ENCODE measurements at regions not wholly inside any gene's neighbourhood (a gene's known extent, or its start where the extent isn't known, plus 50 kb on each side); places are given as distances from the start of the nearest gene placed in this dataset.
"Not testable (repeated sequence)": the region's sequence is repeated elsewhere in the genome, so short reads cannot be mapped to it uniquely, and the experiment has no call there.

DNA sequence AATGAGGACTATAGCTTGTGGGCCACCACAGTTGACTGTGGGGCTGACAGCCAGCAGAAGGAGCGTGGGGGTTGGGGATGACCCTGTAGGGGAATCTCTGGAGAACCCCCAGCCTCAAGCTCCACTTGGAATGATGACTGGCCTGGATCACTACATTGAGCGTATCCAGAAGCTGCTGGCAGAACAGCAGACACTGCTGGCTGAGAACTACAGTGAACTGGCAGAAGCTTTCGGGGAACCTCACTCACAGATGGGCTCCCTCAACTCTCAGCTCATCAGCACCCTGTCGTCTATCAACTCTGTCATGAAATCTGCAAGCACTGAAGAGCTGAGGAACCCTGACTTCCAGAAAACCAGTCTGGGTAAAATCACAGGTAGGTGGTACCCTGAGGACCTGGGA, 128.4 kb upstream of the DMRT1 start:
- DNase-seq (ENCODE audit: low read depth, low spot score), result no peak

DNA sequence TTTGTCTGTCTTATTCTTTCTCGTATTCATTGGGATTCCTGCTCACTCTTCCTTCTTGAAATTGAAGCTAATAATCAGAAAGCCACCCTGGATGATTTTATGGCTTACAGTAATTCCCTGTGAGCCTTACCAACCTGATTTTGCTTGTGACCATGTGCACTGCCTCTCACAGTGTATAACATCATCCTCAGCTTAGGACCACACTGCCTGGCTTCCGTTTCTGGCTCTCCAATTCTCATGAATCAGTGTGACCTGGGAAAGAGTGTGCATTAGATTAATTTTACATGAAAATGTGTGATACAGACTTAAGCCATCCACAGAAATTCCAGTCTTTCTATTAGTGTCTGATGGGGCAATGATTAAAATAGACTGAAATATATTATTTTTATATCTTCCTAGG, 126.8 kb upstream of the DMRT1 start:
- no peak for DNase-seq (ENCODE audit: low read depth, low spot score)

DNA sequence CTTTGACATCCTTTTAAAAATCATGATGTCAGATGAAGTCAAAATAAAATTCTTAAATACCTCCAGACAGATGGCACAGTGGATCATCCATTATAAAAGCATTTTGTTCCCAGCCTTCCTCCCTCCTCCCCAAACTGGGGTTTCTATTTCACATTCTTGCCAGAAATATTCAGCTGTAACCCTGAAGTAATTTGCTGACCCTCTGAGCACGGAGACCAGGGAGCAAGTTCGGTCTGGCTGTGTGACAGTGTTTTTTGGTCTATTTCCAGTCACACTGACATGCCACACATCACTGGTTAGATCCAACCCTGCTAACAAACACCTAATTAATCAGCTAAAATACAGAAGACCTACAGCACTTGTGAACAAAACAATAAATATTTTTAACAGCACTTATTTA, 126.2 kb upstream of the DMRT1 start:
- no peak for DNase-seq (ENCODE audit: low read depth, low spot score)

DNA sequence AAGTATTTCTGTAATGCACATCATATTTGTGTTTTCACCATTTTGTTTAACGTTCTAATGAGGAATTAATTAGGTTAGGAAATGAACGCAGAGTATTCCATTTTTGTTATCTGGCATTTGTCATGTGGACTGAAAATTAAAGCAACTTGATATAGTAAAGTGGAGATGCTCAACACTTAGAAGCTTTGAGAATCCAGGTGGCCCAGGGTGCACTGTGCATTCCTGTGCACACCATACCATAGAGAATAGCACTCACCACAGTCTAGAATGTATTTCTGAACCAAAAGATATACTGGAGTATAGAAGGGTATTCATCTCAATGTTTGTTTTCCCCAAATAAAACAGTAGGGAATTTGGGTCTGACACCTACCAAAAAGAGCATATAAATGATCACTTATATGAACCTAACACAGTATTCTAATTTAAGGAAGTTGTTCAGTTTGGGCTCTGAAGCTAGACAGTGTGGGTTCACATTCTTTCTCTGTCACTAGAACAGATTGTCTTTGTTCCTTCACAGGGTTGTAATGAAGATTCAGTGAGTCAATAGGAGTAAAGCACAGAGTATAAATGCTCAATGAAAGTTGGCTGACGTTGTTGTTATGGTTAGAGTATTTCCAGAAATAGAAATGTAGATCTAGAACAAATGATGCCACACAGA, 125.6 kb upstream of the DMRT1 start:
- no peak for DNase-seq (ENCODE audit: low read depth, low spot score)

DNA sequence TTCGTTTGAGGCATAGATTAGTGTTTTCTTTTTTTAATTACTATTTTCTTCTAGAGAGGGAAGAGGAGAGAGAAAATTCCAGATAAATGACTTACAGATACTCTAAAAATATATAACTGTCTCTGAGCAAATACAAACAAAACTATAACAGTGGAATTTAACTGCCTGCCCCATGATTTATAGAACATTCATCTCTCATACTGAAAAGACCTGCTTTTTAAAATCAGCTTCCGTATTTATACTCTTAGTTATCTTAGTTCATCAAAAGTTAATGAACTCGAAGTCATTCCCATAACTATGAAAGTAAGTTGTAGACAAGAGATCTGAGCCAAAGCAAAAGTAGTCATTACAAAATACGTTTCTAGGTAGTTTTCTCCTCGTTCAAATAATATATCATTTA, 123.8 kb upstream of the DMRT1 start:
- no peak for DNase-seq (ENCODE audit: low read depth, low spot score)

DNA sequence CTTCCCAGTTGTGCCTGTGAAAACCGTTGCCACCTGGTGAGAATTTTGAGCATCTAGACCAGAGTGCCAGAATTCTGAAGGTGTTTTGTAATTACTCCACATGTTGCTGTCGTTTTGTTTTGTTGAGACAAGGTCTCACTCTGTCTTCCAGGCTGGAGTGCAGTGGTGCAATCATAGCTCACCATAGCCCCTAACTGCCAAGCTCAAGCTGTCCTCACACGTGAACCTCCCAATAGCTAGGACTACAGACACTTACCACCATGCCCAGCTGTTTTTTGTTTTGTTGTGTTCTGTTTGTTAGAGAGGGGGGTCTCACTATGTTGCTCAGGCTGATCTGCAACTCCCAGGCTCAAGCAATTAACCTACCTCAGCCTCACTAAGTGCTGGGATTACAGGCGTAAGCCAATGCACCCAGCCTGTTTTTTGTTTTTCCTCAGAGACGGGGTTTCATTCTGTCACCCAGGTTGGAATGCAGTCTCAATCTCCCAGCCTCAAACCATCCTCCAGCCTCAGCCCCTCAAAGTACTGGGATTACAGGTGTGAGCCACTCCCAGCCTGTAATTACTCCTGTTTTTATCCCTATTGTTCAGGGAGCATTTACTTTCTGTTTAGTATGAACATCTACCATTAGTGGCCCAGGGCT, 121.1 kb upstream of the DMRT1 start:
- no peak for DNase-seq (ENCODE audit: low read depth, low spot score)

DNA sequence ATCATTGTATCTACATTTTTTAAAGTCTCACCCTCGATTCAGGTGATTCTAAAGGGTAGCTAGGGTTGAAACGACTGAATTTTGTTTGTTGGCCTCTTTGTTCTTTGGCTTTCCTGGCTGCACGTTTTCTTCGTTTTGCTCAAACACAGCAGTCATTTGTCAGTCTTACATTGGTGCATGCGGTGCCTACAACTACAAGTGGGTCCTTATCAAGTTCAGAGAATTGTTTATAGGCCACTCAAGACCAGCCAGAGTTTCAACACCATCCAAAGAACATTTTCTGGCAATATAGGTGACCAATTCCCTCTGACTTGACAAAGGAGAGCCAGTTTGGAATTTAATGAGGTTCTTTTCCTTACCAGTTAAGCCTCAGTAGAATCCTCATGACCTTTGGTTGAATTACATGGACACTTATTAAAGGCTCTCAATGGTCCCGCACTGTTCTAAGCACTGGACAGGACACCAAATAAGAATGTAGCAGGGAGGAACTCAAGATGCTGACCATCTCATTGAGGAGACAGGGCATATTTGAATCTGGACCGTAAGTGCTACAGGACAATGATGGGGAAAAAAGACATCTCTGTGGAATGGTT, 119.0 kb upstream of the DMRT1 start:
- no peak for DNase-seq (ENCODE audit: low read depth, low spot score)

DNA sequence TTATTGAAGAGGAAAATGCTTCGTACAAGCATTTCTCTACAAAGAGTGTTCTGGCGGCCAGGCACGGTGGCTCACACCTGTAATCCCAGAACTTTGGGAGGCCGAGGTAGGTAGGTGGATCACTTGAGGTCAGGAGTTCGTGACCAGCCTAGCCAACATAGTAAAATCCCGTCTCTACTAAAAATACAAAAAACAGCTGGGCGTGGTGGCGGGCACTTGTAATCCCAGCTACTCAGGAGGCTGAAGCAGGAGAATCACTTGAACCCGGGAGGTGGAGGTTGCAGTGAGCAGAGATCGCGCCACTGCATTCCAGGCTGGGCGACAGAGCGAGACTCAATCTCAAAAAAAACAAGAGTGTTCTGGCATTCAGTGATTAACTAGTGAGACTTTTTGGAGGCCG, 117.0 kb upstream of the DMRT1 start:
- DNase-seq (ENCODE audit: low read depth, low spot score), result not testable (repeated sequence)

DNA sequence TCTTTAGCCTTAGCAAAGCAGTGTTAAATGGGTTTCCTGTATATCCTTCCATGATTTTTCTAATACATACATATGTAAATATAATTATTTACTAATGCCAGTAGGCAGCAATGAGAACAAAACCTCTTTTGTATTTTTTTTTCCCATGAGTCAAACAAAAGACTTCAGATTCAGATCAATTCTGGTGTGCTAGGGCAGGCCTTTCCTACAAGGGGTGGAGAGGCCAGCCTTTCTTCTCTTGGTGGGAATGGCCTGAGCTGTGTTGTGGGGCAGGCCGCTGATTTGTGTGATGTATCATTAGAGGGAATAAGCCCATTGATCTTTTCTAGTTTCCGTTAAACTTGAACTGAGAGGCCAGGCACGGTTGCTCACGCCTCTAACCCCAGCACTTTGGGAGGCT, 115.5 kb upstream of the DMRT1 start:
- DNase-seq (ENCODE audit: low read depth, low spot score), result no peak

DNA sequence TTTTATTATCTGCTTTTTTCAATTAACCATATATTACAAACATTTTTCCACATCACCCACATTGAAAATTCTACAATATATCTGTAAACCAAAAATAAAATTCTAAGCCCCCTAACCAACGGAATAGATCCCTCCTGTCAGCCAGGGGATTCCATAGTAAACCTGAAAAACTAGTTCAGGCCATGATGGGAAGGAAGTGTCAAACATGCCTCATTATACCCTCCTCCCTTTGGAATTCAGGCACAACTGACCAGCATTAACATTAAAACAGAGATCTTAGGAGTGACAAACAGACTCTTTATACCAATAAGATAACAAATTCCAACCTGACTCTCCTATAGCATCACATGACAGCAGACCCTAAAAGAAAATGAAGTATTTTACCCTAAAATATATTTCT, 113.7 kb upstream of the DMRT1 start:
- DNase-seq (ENCODE audit: low read depth, low spot score), result no peak

DNA sequence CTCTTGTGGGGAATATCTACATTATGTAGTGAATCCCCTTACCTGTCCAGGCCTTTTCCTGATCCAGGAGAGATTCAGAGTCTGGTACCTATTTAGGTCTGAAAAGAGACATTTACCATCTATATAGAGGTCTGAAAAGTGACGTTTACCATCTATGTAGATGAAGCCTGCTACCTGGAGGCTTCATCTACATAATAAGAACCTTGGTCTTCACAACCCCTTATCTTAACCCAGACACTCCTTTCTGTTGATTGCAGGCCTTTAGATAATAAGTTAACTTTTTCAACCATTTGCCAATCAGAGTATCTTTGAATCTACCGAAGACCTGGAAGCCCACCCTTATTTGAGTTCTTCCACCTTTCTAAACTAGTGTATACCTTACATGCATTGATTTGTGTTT, 113.0 kb upstream of the DMRT1 start:
- DNase-seq (ENCODE audit: low read depth, low spot score), result no peak

DNA sequence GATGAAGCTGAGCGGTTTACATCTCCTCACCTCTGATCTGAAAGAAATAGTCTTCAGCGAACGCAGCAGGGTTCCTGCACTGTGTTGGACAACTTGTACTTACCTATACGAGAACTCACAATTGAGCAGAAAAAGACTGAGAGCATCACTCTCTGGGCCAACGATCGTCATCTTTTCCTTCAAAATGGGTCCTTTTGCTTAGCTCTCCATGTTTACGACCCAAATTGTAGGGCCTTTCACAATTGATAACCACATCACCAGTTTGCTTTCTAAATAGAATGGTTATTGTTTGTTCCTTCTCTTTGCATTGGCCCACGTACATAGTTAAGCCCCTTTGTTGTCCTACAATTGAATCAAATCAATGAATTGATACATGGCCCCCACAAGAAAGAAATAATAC, 110.0 kb upstream of the DMRT1 start:
- DNase-seq (ENCODE audit: low read depth, low spot score), result no peak

DNA sequence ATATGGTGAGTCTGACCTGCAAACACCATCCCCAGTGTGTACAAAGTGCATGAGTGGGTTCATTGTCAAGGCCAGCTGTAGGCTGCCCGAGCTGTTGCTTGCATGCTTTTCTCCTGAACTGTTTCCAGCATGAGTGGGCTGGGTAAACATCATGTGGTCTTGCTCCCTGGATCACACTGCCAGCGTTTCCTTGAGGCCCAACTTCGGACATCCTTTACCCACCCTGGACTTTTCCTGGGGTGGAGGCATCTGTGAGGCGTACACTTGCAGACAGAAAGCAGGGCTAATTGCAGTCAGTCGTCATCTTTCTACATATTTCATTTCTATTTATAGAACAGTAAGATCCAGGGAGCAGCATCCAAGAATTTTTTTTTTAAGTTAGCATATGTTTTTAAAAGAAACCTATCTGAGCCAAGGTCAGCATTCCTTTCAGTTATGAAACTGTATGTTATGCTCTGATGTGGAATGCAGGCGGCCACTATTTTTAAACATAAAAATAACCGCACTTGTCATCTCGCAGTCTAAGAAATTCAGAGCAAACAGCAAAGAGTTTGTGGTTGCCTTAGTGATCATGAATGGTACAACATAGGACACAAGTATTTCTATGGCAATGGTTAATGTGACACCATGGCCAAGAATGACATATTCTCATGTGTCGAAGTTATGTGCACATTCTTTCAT, 106.5 kb upstream of the DMRT1 start:
- DNase-seq (ENCODE audit: low read depth, low spot score), result no peak

DNA sequence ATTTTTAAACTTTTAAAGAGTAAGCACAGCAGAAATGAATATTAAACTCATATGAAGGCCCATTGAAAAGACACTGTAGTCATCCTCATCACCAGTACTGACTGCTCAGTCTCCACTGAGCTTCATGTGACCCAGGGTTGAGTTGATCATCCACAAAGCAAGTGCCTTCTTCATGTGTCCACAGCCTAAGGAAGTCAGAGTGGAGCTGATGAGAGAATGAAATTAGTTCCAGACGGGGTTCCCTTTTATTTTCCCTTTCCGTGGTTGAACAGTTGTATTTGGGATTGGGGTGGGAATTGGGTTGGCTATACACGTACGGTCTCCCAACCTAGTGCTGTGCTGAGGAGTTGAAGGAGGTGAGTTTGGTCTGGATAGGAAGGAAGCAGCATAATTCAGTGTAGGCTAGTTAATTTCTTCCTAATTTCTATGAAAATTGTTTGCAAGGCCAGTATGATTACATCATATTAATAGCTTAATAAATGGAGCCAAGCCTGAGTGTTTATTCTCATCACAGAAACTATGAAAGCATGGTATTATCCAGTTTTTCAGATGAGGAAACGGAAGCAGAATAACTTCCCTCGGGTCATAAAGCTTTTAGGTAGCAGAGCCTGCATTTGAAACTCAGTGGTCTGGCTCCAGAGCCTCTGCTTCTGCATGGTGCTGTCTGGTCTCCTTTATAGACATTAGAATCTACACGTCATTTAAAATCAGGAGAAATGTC, 103.9 kb upstream of the DMRT1 start:
- DNase-seq (ENCODE audit: low read depth, low spot score), result no peak

DNA sequence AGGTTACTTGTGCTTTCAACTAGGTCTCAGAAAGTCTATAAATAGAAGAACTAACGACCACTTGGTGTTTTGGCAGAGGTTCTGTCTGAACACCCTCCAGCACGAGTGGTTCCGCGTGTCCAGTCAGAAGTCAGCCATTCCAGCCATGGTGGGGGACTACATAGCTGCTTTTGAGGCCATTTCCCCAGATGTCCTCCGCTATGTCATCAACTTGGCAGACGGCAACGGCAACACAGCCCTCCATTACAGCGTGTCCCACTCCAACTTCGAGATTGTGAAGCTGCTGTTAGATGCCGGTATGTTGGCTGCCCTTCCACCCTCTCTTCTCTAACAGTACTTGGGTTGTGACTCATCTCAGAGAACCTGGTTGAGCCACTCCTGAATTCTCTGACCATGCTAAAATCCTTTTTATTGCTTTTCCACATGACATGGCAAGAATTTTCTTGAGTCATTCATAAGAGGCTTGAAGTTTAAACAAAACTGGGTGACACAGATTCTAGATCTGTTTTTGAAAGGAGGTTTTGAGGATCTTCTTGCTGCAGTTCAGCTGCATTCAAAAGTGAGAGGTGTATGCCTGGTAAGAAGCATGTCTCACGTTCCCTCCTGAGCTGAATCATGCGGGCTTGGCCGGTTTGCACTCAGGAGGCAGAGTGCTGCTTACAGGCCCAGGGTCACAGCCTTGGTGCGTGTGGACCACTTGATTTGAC, 103.1 kb upstream of the DMRT1 start:
- no peak for DNase-seq (ENCODE audit: low read depth, low spot score)

DNA sequence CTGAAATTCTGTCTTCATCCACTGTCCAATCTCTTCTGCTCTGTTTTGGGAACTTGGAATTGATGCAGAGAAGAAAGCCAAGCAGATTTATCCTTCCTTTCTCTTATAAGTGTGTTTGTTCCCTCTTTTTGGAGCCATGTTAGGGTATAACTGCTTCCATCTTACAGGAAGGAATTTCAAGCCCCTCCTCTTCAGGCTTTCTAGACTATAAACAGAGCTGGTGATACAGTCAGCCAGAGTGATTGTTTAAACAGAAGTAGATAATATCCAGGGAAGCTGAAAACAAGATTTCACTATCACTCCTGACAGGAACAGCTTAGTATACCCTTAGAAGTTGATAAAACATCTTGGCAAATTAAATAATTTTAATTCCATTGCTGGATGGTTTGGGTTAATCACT, 102.1 kb upstream of the DMRT1 start:
- no peak for DNase-seq (ENCODE audit: low read depth, low spot score)

DNA sequence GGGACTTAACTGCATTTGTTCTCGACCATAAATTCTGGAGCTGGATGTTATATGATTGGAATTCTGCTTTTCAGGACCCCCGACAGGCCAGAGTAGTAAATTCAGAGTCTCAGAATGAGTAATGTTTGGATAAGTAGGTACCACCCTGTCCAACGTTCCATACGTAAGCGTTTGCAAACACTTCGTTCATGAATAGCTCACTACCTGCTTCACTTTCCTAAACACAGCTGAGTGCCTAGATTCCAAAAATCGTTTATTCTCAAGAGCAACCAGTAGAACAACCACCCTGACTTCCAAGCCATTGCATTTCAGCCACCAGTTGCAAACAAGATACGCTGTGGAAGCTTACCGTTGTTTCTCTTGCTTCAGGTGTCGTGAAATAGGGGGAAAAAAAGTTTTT, 101.3 kb upstream of the DMRT1 start:
- DNase-seq (ENCODE audit: low read depth, low spot score), result no peak

DNA sequence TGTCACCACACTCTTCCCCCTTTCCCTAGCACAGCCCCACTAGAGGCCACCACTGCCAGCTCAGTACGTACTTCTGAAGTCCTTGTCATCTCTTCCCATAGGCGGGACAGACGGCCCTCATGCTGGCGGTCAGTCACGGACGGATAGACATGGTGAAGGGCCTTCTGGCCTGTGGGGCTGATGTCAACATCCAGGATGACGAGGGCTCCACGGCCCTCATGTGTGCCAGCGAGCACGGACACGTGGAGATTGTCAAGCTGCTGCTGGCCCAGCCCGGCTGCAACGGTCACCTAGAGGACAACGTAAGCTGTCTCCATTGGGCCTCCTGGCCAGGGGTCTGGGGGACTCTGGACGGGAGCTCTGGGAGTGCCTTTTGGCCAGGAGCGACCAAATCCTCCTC, 99.4 kb upstream of the DMRT1 start:
- DNase-seq (ENCODE audit: low read depth, low spot score), result no peak

DNA sequence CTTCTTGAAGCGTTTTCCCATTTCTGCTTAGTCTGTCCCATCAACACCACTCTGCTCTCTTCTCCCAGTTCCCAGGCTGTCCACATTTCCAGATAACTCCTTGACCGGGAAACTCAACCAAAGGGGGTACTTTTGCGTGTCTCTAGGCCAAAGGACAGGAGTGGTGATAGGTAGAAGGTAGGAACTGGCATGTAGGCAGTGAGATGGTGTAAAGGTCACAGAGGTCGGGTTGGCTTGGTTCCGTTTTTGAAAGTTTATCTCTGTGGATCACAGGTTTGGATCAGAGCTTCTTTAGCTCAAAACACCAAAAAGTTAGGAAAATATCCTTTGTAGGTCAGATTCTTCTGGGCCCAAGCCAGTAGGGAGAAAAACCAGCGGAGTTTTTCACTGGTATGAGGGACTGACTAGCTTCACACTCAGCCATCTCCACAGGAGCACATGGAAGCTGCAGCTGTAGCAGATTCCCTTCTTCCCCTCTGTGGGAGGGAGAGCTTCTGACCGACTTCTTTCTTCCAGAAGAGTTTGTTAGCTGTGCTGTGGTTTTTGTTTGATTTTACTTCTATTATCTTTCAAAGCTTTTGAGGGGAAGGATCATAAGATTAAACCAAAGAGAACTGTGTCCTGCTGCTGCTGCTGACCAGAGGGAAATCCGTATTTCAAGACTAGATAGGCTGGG, 98.4 kb upstream of the DMRT1 start:
- DNase-seq (ENCODE audit: low read depth, low spot score), result no peak

DNA sequence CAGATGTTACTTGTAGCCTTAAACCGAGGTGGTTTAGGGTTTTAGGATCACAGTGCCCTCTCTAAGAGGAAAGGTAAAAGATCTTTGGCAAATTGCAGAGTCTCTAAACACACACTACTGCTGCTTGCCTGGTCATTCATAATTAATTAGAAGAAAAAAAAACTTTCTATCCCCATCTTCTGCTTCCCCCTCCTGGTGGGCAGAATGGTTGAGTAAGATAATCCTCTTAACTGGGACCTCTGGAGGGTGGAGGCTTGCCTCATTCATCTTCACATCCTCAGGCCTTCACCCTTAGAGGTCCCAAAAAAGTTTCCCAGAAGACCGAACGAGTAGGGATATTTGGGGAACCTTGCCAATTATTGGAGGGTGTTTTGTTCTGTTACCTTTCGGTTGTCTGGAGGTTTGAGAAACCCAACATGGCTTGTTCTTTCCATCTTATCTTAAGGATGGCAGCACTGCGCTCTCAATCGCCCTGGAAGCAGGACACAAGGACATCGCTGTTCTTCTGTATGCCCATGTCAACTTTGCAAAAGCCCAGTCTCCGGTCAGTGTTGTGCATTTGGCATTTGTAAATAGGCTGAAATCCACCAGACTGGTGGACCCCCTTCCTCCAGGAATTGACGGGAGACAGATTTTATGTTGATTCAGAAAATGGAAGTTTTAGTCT, 97.3 kb upstream of the DMRT1 start:
- DNase-seq (ENCODE audit: low read depth, low spot score), result no peak

Measured in activated naive CD8-positive, alpha-beta T cell treated with anti-CD3 and anti-CD28 coated beads, Interleukin-2, amount 50 U/mL, for 16 hours (primary cell).